ENCODE measurements at regions not wholly inside any gene's neighbourhood (a gene's known extent, or its start where the extent isn't known, plus 50 kb on each side); places are given as distances from the start of the nearest gene placed in this dataset.

DNA sequence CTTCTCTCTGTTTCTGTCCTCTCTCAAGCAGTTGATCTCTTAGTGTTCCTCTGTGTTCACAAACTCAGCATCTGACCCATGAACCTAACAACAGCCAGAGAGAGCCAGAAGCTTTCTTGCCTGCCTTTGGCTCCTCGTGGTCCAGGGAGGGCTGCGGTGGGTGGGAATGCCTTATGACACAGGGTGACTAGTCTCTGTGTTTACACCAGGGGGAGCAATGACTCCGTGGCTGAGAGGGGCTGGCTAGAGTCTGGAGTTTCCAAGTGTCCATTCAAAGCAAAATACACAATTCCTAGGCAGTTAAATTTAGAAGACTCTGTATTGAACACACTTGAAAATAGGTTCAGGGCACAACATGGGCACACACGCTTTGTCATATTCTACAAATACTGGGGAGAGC is 370.0 kb upstream of the FRG2C start:
- ChIA-PET RAD21 (ENCODE audit: unreplicated experiment) (no interaction called here), CTCF (interaction anchor here (0.9 to 1.2 kb wide), 2 partner anchors 61 to 69 kb away, joined by 3 read pairs; no protein-coding TSS in a partner anchor), POLR2A (no interaction called here), SMC1A (ENCODE audit: uncharacterized antibody, unreplicated experiment) (no interaction called here)
- Histone ChIP-seq H4K20me1 (ENCODE audit: control insufficient read depth, insufficient read depth) (no peaks in the 10 kb centered on the region), H3K27me3 (replicated peaks in 1 of 2; ENCODE audit: control insufficient read depth in 2 of 2, insufficient read depth in 2 of 2, low read length in 1 of 2) (no peaks in the 10 kb centered on the region), H3K4me1 (ENCODE audit: control insufficient read depth, insufficient read depth, low read length) (no peaks in the 10 kb centered on the region), H3K4me3 (no peak overlapping the region), H3K27ac (ENCODE audit: control insufficient read depth, insufficient read depth) (no peak overlapping the region), H2AFZ (ENCODE audit: control insufficient read depth, low read depth, low read length) (no peak overlapping the region), H3K4me2 (ENCODE audit: control insufficient read depth, insufficient read depth) (no peak overlapping the region), H3K9ac (ENCODE audit: control insufficient read depth, insufficient read depth, low read length) (no peak overlapping the region), H3K36me3 (ENCODE audit: control insufficient read depth in 2 of 2, insufficient read depth in 2 of 2, low read length in 1 of 2) (no peaks in the 10 kb centered on the region), H3K79me2 (ENCODE audit: control insufficient read depth, insufficient read depth, low read length) (no peaks in the 10 kb centered on the region), H3K9me3 (replicated peaks; ENCODE audit: control insufficient read depth, insufficient read depth, low read length) (no peaks in the 10 kb centered on the region)
- FAIRE-seq, result no peak
- WGBS (ENCODE audit: insufficient coverage, insufficient replicate concordance, low lambda C conversion rate, missing lambda C conversion rate), result 4% methylated on average over 4 of the region's 4 CpGs
- BruUV-seq (replicated peaks), result no TSS peak
- TF ChIP-seq BCL11A (IDR thresholded peaks at IDR 0.05; ENCODE audit: low read depth, low read length), result no peak
- peak; percentile 48 for TF ChIP-seq RAD21 (IDR thresholded peaks at IDR 0.05; ENCODE audit: insufficient read depth, low read depth, low read length)
- TF ChIP-seq, protein P1, sequence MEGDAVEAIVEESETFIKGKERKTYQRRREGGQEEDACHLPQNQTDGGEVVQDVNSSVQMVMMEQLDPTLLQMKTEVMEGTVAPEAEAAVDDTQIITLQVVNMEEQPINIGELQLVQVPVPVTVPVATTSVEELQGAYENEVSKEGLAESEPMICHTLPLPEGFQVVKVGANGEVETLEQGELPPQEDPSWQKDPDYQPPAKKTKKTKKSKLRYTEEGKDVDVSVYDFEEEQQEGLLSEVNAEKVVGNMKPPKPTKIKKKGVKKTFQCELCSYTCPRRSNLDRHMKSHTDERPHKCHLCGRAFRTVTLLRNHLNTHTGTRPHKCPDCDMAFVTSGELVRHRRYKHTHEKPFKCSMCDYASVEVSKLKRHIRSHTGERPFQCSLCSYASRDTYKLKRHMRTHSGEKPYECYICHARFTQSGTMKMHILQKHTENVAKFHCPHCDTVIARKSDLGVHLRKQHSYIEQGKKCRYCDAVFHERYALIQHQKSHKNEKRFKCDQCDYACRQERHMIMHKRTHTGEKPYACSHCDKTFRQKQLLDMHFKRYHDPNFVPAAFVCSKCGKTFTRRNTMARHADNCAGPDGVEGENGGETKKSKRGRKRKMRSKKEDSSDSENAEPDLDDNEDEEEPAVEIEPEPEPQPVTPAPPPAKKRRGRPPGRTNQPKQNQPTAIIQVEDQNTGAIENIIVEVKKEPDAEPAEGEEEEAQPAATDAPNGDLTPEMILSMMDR (IDR thresholded peaks at IDR 0.05 in 2 of 3, conservative IDR thresholded peaks at IDR 0.05 in 1 of 3; ENCODE audit: control insufficient read depth in 2 of 3, extremely low read depth in 1 of 3, insufficient read depth in 1 of 3, low read depth in 3 of 3, low read length in 3 of 3), result peak; percentile 34 to 46 (median 45); a peak in 5 of 6 replicates
- TF ChIP-seq SMC3 (IDR thresholded peaks at IDR 0.05; ENCODE audit: borderline replicate concordance, low read length), result peak; percentile 36; the same call in 1 of the 2 replicates
- peak; percentile 91 for ATAC-seq
- in situ Hi-C loops (cut with MboI) (no loop called here), intact Hi-C loops (cut with micrococcal nuclease; ENCODE audit: unreplicated experiment) (loop anchor here (1.0 to 10.0 kb wide), 2 partner anchors 135 to 261 kb away; no protein-coding TSS in a partner anchor)
- DNase-seq (ENCODE audit: low read depth, low spot score), result no peak

DNA sequence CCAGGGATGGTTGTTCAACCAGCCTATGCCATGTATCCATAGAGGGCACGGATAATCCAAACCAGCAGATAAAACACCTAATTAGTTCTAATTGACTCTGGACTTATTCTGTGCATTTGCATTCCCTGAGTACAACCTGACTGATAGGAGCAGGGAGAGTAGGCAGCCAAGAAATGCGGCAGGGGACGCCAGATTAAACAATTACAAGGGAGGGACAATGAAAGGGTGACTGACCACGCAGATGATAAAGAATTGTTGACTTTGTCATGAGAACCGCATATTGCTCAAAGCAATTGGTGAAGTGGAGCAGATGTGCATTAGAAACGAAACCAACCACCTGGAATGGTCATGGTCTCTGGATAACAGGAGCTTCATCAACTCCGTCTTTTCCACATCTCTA is 369.1 kb upstream of the FRG2C start:
- in situ Hi-C loops (cut with MboI) (no loop called here), intact Hi-C loops (cut with micrococcal nuclease; ENCODE audit: unreplicated experiment) (loop anchor here (10.0 kb wide), 1 partner anchor 260 kb away; no protein-coding TSS in a partner anchor)
- ChIA-PET RAD21 (ENCODE audit: unreplicated experiment) (no interaction called here), CTCF (no interaction called here), POLR2A (no interaction called here), SMC1A (ENCODE audit: uncharacterized antibody, unreplicated experiment) (no interaction called here)
- Histone ChIP-seq H3K27me3 (replicated peaks in 1 of 2; ENCODE audit: control insufficient read depth in 2 of 2, insufficient read depth in 2 of 2, low read length in 1 of 2) (no peaks in the 10 kb centered on the region), H3K4me2 (ENCODE audit: control insufficient read depth, insufficient read depth) (no peak overlapping the region), H3K36me3 (ENCODE audit: control insufficient read depth in 2 of 2, insufficient read depth in 2 of 2, low read length in 1 of 2) (no peaks in the 10 kb centered on the region), H3K79me2 (ENCODE audit: control insufficient read depth, insufficient read depth, low read length) (no peaks in the 10 kb centered on the region), H2AFZ (ENCODE audit: control insufficient read depth, low read depth, low read length) (no peak overlapping the region), H3K9me3 (replicated peaks; ENCODE audit: control insufficient read depth, insufficient read depth, low read length) (no peaks in the 10 kb centered on the region), H3K9ac (ENCODE audit: control insufficient read depth, insufficient read depth, low read length) (no peak overlapping the region), H3K4me1 (ENCODE audit: control insufficient read depth, insufficient read depth, low read length) (no peaks in the 10 kb centered on the region), H3K4me3 (no peak overlapping the region), H4K20me1 (ENCODE audit: control insufficient read depth, insufficient read depth) (no peaks in the 10 kb centered on the region), H3K27ac (ENCODE audit: control insufficient read depth, insufficient read depth) (no peak overlapping the region)
- 44% methylated on average over 7 of the region's 7 CpGs for WGBS (ENCODE audit: insufficient coverage, insufficient replicate concordance, low lambda C conversion rate, missing lambda C conversion rate)
- no TSS peak for BruUV-seq (replicated peaks)
- ATAC-seq, result no peak
- FAIRE-seq, result no peak
- no peak for TF ChIP-seq DPF2 (IDR thresholded peaks at IDR 0.05)
- DNase-seq (ENCODE audit: low read depth, low spot score), result no peak

All from GM12878 (cell line).